ENCODE measurements at regions not wholly inside any gene's neighbourhood (a gene's known extent, or its start where the extent isn't known, plus 50 kb on each side); places are given as distances from the start of the nearest gene placed in this dataset.
A peak's percentile ranks its signal among the peaks of the same experiment; 100 is the strongest.

DNA sequence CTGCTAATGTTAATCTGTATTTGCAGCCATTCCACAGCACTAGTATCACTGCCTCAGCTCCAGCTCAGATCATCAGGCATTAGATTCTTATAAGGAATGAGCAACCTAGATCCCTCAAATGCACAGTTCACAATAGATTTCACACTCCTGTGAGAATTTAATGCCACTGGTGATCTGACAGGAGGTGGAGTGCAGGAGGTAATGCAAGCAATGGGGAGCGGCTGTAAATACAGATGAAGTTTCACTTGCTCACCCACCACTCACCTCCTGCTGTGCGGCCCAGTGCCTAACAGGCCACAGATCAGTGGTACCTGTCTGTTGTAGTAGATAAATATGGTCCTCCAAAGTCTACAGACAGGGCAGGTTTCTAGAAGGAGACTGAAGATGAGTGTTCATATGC, 97.7 kb upstream of the TMEFF2 start:
- DNase-seq (ENCODE audit: low spot score) = no peak
- in situ Hi-C loops (cut with MboI; ENCODE audit: low pct_unique_long_range_greater_than_20kb, low sequenced_read_pairs, unreplicated experiment) = no loop called here
- TF ChIP-seq, protein P1, sequence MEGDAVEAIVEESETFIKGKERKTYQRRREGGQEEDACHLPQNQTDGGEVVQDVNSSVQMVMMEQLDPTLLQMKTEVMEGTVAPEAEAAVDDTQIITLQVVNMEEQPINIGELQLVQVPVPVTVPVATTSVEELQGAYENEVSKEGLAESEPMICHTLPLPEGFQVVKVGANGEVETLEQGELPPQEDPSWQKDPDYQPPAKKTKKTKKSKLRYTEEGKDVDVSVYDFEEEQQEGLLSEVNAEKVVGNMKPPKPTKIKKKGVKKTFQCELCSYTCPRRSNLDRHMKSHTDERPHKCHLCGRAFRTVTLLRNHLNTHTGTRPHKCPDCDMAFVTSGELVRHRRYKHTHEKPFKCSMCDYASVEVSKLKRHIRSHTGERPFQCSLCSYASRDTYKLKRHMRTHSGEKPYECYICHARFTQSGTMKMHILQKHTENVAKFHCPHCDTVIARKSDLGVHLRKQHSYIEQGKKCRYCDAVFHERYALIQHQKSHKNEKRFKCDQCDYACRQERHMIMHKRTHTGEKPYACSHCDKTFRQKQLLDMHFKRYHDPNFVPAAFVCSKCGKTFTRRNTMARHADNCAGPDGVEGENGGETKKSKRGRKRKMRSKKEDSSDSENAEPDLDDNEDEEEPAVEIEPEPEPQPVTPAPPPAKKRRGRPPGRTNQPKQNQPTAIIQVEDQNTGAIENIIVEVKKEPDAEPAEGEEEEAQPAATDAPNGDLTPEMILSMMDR (IDR thresholded peaks at IDR 0.05; ENCODE audit: extremely low read depth, insufficient read depth, missing control alignments) = no peak

DNA sequence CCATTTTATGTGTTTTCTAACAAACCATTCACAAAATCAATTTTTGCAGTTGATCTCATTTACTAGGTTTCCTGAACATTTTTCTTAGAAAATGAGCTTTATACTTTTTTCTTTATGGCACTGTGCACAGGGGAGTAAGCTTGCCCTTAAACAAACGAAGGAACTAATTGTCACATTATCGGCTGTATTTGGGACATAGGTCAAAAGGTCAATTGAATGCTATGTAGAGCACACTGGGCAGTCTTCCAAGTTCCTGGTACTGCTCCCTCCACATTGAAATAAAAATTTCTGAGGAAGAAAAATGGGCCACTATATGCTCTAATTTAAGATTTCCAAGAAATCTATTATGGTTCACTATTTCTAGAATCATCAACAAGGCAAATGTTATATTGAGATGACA, 93.6 kb upstream of the TMEFF2 start:
- in situ Hi-C loops (cut with MboI; ENCODE audit: low pct_unique_long_range_greater_than_20kb, low sequenced_read_pairs, unreplicated experiment) = no loop called here
- TF ChIP-seq, protein P1 (IDR thresholded peaks at IDR 0.05; ENCODE audit: extremely low read depth, insufficient read depth, missing control alignments) = no peak
- no peak for DNase-seq (ENCODE audit: low spot score)

DNA sequence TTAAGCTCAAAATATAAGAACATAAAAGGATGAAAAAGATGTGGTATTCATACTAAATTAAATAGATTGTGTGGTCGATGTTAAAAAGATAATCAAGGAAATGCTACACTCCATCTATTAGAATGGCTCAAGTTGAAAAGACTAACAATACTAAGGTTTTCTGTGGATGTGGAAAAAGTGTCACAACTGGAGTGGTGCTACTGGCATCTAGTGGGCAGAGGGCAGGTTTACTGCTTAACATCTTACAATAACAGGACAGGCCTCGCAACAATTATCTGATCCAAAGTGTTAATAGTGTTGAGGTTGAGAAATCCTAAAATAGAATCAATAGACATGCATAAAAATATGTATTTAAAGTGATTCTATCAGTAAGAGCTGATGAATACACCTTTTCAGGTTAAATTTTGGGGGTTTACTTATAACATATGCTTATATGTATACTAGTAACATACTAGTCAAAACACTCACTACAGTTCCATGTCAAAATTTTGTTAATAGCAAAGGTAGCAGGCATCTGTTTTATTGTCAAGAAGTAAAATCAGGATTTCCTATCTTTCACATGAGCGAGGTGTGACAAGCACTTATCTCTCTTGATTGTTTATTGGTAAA, 91.5 kb upstream of the TMEFF2 start:
- TF ChIP-seq, protein P1 (IDR thresholded peaks at IDR 0.05; ENCODE audit: extremely low read depth, insufficient read depth, missing control alignments) = peak; percentile 35
- in situ Hi-C loops (cut with MboI; ENCODE audit: low pct_unique_long_range_greater_than_20kb, low sequenced_read_pairs, unreplicated experiment) = no loop called here
- DNase-seq (ENCODE audit: low spot score) = no peak

DNA sequence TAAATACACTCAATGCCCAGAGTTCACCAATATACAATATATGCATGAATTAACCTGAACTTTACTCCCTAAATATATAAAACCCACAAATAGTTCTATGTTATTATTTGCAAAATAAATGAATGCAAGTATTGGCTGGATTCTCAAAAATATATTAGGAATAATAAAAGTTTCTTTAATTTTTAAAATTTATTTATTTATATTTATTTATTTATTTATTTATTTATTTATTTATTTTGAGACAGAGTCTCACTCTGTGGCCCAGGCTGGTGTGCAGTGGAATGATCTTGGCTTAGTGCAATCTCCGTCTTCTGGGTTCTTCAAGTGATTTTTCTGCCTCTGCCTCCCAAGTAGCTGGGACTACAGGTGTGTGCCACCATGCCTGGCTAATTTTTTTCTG, 88.7 kb upstream of the TMEFF2 start:
- no peak for DNase-seq (ENCODE audit: low spot score)
- in situ Hi-C loops (cut with MboI; ENCODE audit: low pct_unique_long_range_greater_than_20kb, low sequenced_read_pairs, unreplicated experiment) = no loop called here
- TF ChIP-seq, protein P1 (IDR thresholded peaks at IDR 0.05; ENCODE audit: extremely low read depth, insufficient read depth, missing control alignments) = no peak

DNA sequence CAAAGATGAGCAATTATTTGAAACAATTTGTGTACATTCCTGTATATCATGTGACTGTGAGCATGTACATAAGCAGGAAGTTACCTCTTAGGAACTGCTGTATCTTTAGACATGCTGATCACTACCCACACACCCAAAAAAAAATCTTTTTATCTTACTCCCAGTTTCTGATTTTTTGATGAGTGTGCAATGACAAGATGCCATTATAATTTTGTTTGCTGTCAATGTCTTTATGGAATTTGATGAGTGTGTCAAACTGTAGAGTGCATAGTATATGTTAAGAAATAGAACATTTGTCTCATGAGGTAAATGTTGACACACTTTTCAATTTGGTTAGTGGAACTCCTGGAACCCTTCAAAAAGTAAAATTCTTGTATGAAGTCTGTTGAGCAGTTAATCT, 84.0 kb upstream of the TMEFF2 start:
- DNase-seq (ENCODE audit: low spot score) = no peak
- in situ Hi-C loops (cut with MboI; ENCODE audit: low pct_unique_long_range_greater_than_20kb, low sequenced_read_pairs, unreplicated experiment) = no loop called here
- TF ChIP-seq, protein P1 (IDR thresholded peaks at IDR 0.05; ENCODE audit: extremely low read depth, insufficient read depth, missing control alignments) = no peak

DNA sequence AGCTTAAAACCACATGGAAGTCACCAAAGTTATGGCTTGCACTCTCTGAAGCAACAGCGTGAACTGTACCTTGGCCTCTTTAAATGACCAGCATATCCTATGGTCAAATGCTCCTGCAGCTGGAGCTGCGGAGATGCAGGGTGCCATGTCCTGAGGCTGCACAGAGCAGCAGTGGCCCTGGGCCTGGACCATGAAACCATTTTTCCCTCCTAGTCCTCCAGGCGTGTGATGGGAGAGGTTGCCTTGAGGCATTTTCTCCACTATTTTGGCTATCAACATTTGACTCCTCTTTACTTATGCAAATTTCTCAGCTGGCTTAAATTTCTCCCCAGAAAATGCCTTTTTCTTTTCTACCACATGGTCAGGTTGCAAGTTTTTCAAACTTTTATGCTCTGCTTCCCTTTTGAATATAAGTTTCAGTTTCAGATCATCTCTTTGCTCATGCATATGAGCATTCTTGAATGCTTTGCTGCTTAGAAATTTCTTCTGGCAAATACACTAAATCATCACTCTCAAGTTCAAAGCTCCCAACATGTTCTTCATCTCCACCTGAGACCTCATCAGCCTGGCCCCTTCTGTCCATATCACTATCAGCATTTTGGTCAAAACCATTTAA, 82.9 kb upstream of the TMEFF2 start:
- DNase-seq (ENCODE audit: low spot score) = no peak
- TF ChIP-seq, protein P1 (IDR thresholded peaks at IDR 0.05; ENCODE audit: extremely low read depth, insufficient read depth, missing control alignments) = no peak
- in situ Hi-C loops (cut with MboI; ENCODE audit: low pct_unique_long_range_greater_than_20kb, low sequenced_read_pairs, unreplicated experiment) = no loop called here
